ENCODE measurements at regions not wholly inside any gene's neighbourhood (a gene's known extent, or its start where the extent isn't known, plus 50 kb on each side); places are given as distances from the start of the nearest gene placed in this dataset.

DNA sequence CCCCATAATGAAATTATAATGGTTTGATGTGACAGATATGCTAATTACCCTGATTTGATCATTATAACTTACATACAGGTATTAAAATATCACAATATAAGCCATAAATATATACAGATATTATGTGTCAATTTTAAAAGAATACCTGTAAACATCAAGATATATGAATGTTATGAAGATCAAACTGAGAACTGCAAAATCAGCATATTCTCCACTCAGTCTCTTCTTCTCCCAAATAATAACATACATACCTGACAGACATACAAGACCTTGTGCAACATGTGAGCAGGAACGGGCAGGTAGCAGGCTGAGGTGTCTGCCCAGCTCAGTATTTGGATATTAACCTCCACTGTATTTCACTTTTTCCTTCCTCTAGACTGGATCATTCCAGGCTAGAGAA, 547.2 kb downstream of the UQCRFS1 start:
- no peak for TF ChIP-seq POLR2A (IDR thresholded peaks at IDR 0.05)
- TF ChIP-seq, protein P1, sequence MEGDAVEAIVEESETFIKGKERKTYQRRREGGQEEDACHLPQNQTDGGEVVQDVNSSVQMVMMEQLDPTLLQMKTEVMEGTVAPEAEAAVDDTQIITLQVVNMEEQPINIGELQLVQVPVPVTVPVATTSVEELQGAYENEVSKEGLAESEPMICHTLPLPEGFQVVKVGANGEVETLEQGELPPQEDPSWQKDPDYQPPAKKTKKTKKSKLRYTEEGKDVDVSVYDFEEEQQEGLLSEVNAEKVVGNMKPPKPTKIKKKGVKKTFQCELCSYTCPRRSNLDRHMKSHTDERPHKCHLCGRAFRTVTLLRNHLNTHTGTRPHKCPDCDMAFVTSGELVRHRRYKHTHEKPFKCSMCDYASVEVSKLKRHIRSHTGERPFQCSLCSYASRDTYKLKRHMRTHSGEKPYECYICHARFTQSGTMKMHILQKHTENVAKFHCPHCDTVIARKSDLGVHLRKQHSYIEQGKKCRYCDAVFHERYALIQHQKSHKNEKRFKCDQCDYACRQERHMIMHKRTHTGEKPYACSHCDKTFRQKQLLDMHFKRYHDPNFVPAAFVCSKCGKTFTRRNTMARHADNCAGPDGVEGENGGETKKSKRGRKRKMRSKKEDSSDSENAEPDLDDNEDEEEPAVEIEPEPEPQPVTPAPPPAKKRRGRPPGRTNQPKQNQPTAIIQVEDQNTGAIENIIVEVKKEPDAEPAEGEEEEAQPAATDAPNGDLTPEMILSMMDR (IDR thresholded peaks at IDR 0.05): no peak

Measured in heart left ventricle (tissue), 13 donors.